ENCODE measurements at regions not wholly inside any gene's neighbourhood (a gene's known extent, or its start where the extent isn't known, plus 50 kb on each side); places are given as distances from the start of the nearest gene placed in this dataset.

- H3K27me3 ChIP-seq (ENCODE audit: control insufficient read depth, insufficient read depth, low read length) = no peaks in the 10 kb centered on the region
- peaks cover 21% of the 10 kb centered on the region for H3K9me3 ChIP-seq (ENCODE audit: control insufficient read depth, insufficient read depth, low read length)
- TF ChIP-seq CTCF (IDR thresholded peaks at IDR 0.05; ENCODE audit: low read depth, low read length) = no peak
- CTCF ChIA-PET = no interaction called here
- no peak overlapping the region for H3K4me3 ChIP-seq (ENCODE audit: low read depth, low read length)
- no peak overlapping the region for H3K27ac ChIP-seq (ENCODE audit: low read depth, low read length)
- POLR2A ChIA-PET = no interaction called here
- no peak for DNase-seq (ENCODE audit: low read depth, low spot score)
These were observed 382.4 kb downstream of the TRAM1L1 start for GRCh38 chr4:116702949-116703348.

- no peak overlapping the region for H3K4me3 ChIP-seq (ENCODE audit: low read depth, low read length)
- ChIA-PET CTCF (no interaction called here), POLR2A (no interaction called here)
- H3K9me3 ChIP-seq (ENCODE audit: control insufficient read depth, insufficient read depth, low read length) = peaks cover 5% of the 10 kb centered on the region; the same call in 1 of the 2 replicates
- H3K27me3 ChIP-seq (ENCODE audit: control insufficient read depth, insufficient read depth, low read length) = no peaks in the 10 kb centered on the region
- H3K27ac ChIP-seq (ENCODE audit: low read depth, low read length) = no peak overlapping the region
- no peak for TF ChIP-seq CTCF (IDR thresholded peaks at IDR 0.05; ENCODE audit: low read depth, low read length)
- no peak for DNase-seq (ENCODE audit: low read depth, low spot score)
These were observed 396.8 kb downstream of the TRAM1L1 start for GRCh38 chr4:116688536-116688935.

GRCh38 chr4:116668190-116668589 is 417.2 kb downstream of the TRAM1L1 start:
- POLR2A ChIA-PET = no interaction called here
- no peak for TF ChIP-seq CTCF (IDR thresholded peaks at IDR 0.05; ENCODE audit: low read depth, low read length)
- DNase-seq (ENCODE audit: low read depth, low spot score) = no peak
- no peak overlapping the region for H3K4me3 ChIP-seq (ENCODE audit: low read depth, low read length)
- CTCF ChIA-PET = no interaction called here
- H3K27me3 ChIP-seq (ENCODE audit: control insufficient read depth, insufficient read depth, low read length) = no peaks in the 10 kb centered on the region
- H3K9me3 ChIP-seq (ENCODE audit: control insufficient read depth, insufficient read depth, low read length) = peaks cover 8% of the 10 kb centered on the region
- H3K27ac ChIP-seq (ENCODE audit: low read depth, low read length) = no peak overlapping the region

GRCh38 chr4:116665716-116666115 is 419.7 kb downstream of the TRAM1L1 start:
- no peak for DNase-seq (ENCODE audit: low read depth, low spot score)
- Histone ChIP-seq H3K4me3 (ENCODE audit: low read depth, low read length) (no peak overlapping the region), H3K27me3 (ENCODE audit: control insufficient read depth, insufficient read depth, low read length) (no peaks in the 10 kb centered on the region), H3K9me3 (ENCODE audit: control insufficient read depth, insufficient read depth, low read length) (peaks cover 5% of the 10 kb centered on the region), H3K27ac (ENCODE audit: low read depth, low read length) (no peak overlapping the region)
- CTCF ChIA-PET = no interaction called here
- POLR2A ChIA-PET = no interaction called here
- no peak for TF ChIP-seq CTCF (IDR thresholded peaks at IDR 0.05; ENCODE audit: low read depth, low read length)

- DNase-seq (ENCODE audit: low read depth, low spot score) = no peak
- ChIA-PET CTCF (no interaction called here), POLR2A (no interaction called here)
- Histone ChIP-seq H3K27ac (ENCODE audit: low read depth, low read length) (no peak overlapping the region), H3K4me3 (ENCODE audit: low read depth, low read length) (no peak overlapping the region), H3K27me3 (ENCODE audit: control insufficient read depth, insufficient read depth, low read length) (no peaks in the 10 kb centered on the region), H3K9me3 (ENCODE audit: control insufficient read depth, insufficient read depth, low read length) (peaks cover 5% of the 10 kb centered on the region)
- no peak for TF ChIP-seq CTCF (IDR thresholded peaks at IDR 0.05; ENCODE audit: low read depth, low read length)
These were observed 421.2 kb downstream of the TRAM1L1 start for GRCh38 chr4:116664198-116664597.

Measured in AG04450 (cell line).